ENCODE measurements at regions not wholly inside any gene's neighbourhood (a gene's known extent, or its start where the extent isn't known, plus 50 kb on each side); places are given as distances from the start of the nearest gene placed in this dataset.

- no peak for TF ChIP-seq SP2 (IDR thresholded peaks at IDR 0.05; ENCODE audit: low read length)
Observed at GRCh38 chr5:98510143-98510985, 263.1 kb upstream of the RGMB start (continued).

Measured in H1 (cell line).